ENCODE measurements at regions not wholly inside any gene's neighbourhood (a gene's known extent, or its start where the extent isn't known, plus 50 kb on each side); places are given as distances from the start of the nearest gene placed in this dataset.

DNA sequence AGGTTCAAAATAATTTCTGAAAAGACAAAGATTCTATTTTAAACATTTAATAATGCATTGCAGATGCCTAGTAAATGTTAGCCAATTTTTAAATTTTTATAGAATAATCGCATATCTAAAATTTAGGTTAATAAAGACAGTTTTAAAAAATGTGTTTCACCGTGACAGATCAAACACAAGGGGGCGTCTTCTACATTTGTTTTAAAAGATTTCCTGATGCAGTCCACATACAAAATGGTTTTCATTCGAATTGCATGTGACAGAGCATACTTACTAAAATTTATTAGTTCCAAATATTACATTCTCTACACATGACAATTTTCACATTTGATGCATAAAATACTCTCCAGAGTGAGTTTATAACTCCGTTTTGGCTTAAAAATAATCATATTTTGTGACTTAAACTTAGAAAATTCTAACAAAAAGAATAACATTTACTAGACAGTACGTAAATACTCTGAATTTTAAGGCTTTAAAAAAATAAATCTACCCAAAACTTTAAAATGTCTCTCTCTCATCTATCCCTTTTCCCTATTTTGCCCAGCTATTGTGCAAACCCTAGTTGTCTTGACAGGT is 75.5 kb downstream of the ADAMTS1 start:
- no peak for DNase-seq
- ATAC-seq, result no peak
- TF ChIP-seq, protein P1, sequence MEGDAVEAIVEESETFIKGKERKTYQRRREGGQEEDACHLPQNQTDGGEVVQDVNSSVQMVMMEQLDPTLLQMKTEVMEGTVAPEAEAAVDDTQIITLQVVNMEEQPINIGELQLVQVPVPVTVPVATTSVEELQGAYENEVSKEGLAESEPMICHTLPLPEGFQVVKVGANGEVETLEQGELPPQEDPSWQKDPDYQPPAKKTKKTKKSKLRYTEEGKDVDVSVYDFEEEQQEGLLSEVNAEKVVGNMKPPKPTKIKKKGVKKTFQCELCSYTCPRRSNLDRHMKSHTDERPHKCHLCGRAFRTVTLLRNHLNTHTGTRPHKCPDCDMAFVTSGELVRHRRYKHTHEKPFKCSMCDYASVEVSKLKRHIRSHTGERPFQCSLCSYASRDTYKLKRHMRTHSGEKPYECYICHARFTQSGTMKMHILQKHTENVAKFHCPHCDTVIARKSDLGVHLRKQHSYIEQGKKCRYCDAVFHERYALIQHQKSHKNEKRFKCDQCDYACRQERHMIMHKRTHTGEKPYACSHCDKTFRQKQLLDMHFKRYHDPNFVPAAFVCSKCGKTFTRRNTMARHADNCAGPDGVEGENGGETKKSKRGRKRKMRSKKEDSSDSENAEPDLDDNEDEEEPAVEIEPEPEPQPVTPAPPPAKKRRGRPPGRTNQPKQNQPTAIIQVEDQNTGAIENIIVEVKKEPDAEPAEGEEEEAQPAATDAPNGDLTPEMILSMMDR (IDR thresholded peaks at IDR 0.05), result peak; percentile 32 to 49 (median 44)
- TF ChIP-seq POLR2A (IDR thresholded peaks at IDR 0.05), result no peak

DNA sequence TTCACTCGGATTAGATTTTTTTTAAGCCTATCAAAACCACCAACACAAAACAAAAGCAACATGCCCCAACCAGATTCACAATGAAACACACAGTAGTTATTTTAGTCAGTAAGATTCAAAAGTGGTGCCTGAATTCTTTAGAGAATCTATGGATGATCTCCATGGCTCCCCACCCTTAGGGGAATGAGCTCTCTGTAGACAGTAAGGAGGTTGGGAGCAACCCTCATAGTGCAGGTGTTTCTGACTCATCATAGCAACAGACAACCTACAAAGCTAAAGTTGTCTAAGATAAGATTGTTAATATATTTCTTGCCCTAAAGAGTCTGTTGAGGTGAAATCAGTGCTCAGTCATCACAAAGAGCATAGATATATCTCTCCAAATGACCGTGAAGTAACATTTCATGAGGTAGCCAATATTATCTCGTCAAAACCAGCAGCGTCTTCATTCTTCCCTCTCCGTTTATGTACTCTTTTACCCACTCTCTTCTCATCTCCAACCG is 78.3 kb downstream of the ADAMTS1 start:
- no peak for ATAC-seq
- no peak for DNase-seq
- Histone ChIP-seq H3K36me3 (no peaks in the 10 kb centered on the region), H3K9me3 (no peaks in the 10 kb centered on the region), H3K27ac (no peak overlapping the region), H3K4me1 (no peaks in the 10 kb centered on the region), H3K27me3 (no peaks in the 10 kb centered on the region), H3K4me3 (no peak overlapping the region)
- WGBS (ENCODE audit: insufficient coverage, low coverage, low lambda C conversion rate, missing lambda C conversion rate), result 80% methylated on average over 6 of the region's 6 CpGs
- TF ChIP-seq, protein P1 (IDR thresholded peaks at IDR 0.05), result no peak
- TF ChIP-seq POLR2A (IDR thresholded peaks at IDR 0.05), result no peak
- intact Hi-C loops (cut with DNase I), result no loop called here

More for the DNA sequence above, 75.5 kb downstream of the ADAMTS1 start:
- Histone ChIP-seq H3K36me3 (no peaks in the 10 kb centered on the region), H3K9me3 (no peaks in the 10 kb centered on the region), H3K27ac (no peak overlapping the region), H3K4me3 (no peak overlapping the region), H3K4me1 (no peaks in the 10 kb centered on the region), H3K27me3 (no peaks in the 10 kb centered on the region)
- intact Hi-C loops (cut with DNase I), result no loop called here
- WGBS (ENCODE audit: insufficient coverage, low coverage, low lambda C conversion rate, missing lambda C conversion rate), result 26% methylated on average over 6 of the region's 6 CpGs

DNA sequence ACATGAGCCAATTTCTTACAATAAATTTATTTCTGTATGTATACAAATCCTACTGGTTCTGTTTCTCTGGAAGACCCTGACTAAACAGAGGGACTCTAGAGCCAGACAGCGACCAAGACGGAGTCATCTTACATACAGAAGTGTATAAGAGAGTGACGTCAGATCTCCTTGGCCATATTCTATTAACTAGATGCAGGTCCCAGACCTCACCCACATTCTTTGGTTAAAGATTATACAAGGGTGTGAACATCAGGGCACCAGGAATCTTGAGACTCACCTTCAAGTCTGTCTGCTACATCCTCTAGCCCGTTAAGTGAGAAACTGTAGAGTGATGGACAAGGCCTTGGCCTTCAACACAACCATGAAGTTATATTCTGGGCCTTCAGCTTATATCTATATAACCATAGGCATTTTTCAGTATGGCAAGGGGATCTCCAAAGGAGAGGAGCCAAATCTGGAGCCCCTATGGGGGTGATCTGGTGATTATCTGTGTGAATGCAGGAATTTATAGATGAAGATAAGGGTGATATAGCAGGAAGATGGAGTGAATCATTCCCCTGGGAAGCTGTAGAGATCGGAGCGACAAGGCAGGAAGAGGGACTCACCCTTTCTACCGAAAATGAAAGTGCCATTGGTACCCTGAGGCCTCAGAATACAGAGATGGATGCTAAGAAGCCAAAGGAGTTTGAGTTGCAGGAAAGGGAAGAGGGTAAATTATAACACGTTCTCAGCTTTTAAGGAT is 83.9 kb downstream of the ADAMTS1 start:
- no peaks in the 10 kb centered on the region for H3K36me3 ChIP-seq
- no peak overlapping the region for H3K27ac ChIP-seq
- no peak for DNase-seq
- no peak overlapping the region for H3K4me3 ChIP-seq
- no peaks in the 10 kb centered on the region for H3K4me1 ChIP-seq
- intact Hi-C loops (cut with DNase I), result no loop called here
- H3K27me3 ChIP-seq, result no peaks in the 10 kb centered on the region
- WGBS (ENCODE audit: insufficient coverage, low coverage, low lambda C conversion rate, missing lambda C conversion rate), result 66% methylated on average over 8 of the region's 8 CpGs
- no peak for TF ChIP-seq POLR2A (IDR thresholded peaks at IDR 0.05)
- TF ChIP-seq, protein P1 (IDR thresholded peaks at IDR 0.05), result no peak
- no peak for ATAC-seq
- no peaks in the 10 kb centered on the region for H3K9me3 ChIP-seq

DNA sequence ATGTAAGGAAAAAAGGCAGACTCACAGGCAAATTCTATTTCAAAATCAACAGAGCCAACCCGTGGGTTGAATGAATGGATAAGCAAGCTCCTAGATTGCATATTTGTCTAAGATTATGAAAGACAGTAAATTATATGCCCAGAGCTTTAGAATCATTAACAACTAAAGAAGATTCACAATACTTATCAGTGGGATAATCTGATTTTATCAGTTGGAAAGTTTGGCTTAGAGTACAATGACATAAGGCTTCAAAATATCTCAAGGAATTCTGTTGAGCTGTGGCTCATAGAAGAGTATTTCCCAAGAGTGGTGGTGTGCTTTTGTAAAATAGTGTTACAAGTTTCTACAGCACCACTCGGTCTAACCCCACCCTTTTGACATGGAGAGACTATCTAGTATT is 85.5 kb downstream of the ADAMTS1 start:
- Histone ChIP-seq H3K9me3 (no peaks in the 10 kb centered on the region), H3K27me3 (no peaks in the 10 kb centered on the region), H3K27ac (no peak overlapping the region), H3K4me1 (no peaks in the 10 kb centered on the region), H3K36me3 (no peaks in the 10 kb centered on the region), H3K4me3 (no peak overlapping the region)
- intact Hi-C loops (cut with DNase I), result no loop called here
- TF ChIP-seq, protein P1 (IDR thresholded peaks at IDR 0.05), result no peak
- no peak for TF ChIP-seq POLR2A (IDR thresholded peaks at IDR 0.05)
- ATAC-seq (no peak), DNase-seq (no peak)
- 58% methylated on average over 2 of the region's 2 CpGs for WGBS (ENCODE audit: insufficient coverage, low coverage, low lambda C conversion rate, missing lambda C conversion rate)

Data from right lobe of liver (tissue), 6 donors.